Keratinocyte (primary cell): ENCODE measurements at regions not wholly inside any gene's neighbourhood (a gene's known extent, or its start where the extent isn't known, plus 50 kb on each side); places are given as distances from the start of the nearest gene placed in this dataset.

Experiments used
- CTCF ChIP-seq, 3 experiments: IDR thresholded peaks in 1 of 3; conservative IDR thresholded peaks in 1 of 3; optimal IDR thresholded peaks in 1 of 3; 2 replicates in 2 of 3; 3 replicates in 1 of 3; pipeline versions ENCODE3 to v1.5.1; 2011; ENCODE audit warnings: low read length in 3 of 3, mild to moderate bottlenecking in 3 of 3, moderate library complexity in 2 of 3, control low read depth in 1 of 3, inconsistent platforms in 1 of 3; ENCODE audit not compliant: insufficient read depth in 2 of 3; ENCODE audit errors: extremely low read depth in 1 of 3
- EZH2 ChIP-seq: IDR thresholded peaks from one replicate; pipeline ENCODE4 v1.6.1; 2012; ENCODE audit warnings: inconsistent platforms, mild to moderate bottlenecking, low read length, moderate library complexity

GRCh38 chr13:54999399-54999907, 1970.8 kb downstream of the OLFM4 start:
- no peak for TF ChIP-seq EZH2
- no peak for TF ChIP-seq CTCF (optimal IDR thresholded peaks at IDR 0.05 in 1 of 3, IDR thresholded peaks at IDR 0.05 in 1 of 3, conservative IDR thresholded peaks at IDR 0.05 in 1 of 3; ENCODE audit: extremely low read depth in 1 of 3, insufficient read depth in 2 of 3, low read length in 3 of 3)
